ENCODE measurements at regions not wholly inside any gene's neighbourhood (a gene's known extent, or its start where the extent isn't known, plus 50 kb on each side); places are given as distances from the start of the nearest gene placed in this dataset.

- TF ChIP-seq CTCF (IDR thresholded peaks at IDR 0.05; ENCODE audit: control insufficient read depth, insufficient read depth, low read depth, low read length, missing control alignments) = no peak
- no peak for DNase-seq (ENCODE audit: low read depth)
- no peak overlapping the region for H3K4me3 ChIP-seq (ENCODE audit: control insufficient read depth, low read depth, low read length)
Observed at GRCh38 chr1:182295697-182296096, 95.9 kb downstream of the GLUL start.

- DNase-seq (ENCODE audit: low read depth) = no peak
- H3K4me3 ChIP-seq (ENCODE audit: control insufficient read depth, low read depth, low read length) = no peak overlapping the region
- TF ChIP-seq CTCF (IDR thresholded peaks at IDR 0.05; ENCODE audit: control insufficient read depth, insufficient read depth, low read depth, low read length, missing control alignments) = no peak
Observed at GRCh38 chr1:182293119-182293589, 98.4 kb downstream of the GLUL start.

GRCh38 chr1:182292193-182292741 is 99.3 kb downstream of the GLUL start:
- no peak for TF ChIP-seq CTCF (IDR thresholded peaks at IDR 0.05; ENCODE audit: control insufficient read depth, insufficient read depth, low read depth, low read length, missing control alignments)
- no peak overlapping the region for H3K4me3 ChIP-seq (ENCODE audit: control insufficient read depth, low read depth, low read length)
- no peak for DNase-seq (ENCODE audit: low read depth)

GRCh38 chr1:182291584-182292192 is 99.9 kb downstream of the GLUL start:
- no peak for TF ChIP-seq CTCF (IDR thresholded peaks at IDR 0.05; ENCODE audit: control insufficient read depth, insufficient read depth, low read depth, low read length, missing control alignments)
- no peak for DNase-seq (ENCODE audit: low read depth)

GRCh38 chr1:182288749-182289604 is 102.6 kb downstream of the GLUL start:
- TF ChIP-seq CTCF (IDR thresholded peaks at IDR 0.05; ENCODE audit: control insufficient read depth, insufficient read depth, low read depth, low read length, missing control alignments) = no peak
- DNase-seq (ENCODE audit: low read depth) = no peak
- no peak overlapping the region for H3K4me3 ChIP-seq (ENCODE audit: control insufficient read depth, low read depth, low read length)

More at GRCh38 chr1:182291584-182292192, 99.9 kb downstream of the GLUL start:
- no peak overlapping the region for H3K4me3 ChIP-seq (ENCODE audit: control insufficient read depth, low read depth, low read length)

GRCh38 chr1:182286761-182287160 is 104.8 kb downstream of the GLUL start:
- TF ChIP-seq CTCF (IDR thresholded peaks at IDR 0.05; ENCODE audit: control insufficient read depth, insufficient read depth, low read depth, low read length, missing control alignments) = no peak
- H3K4me3 ChIP-seq (ENCODE audit: control insufficient read depth, low read depth, low read length) = no peak overlapping the region
- DNase-seq (ENCODE audit: low read depth) = no peak
